Adrenal gland (tissue), 9 donors: ENCODE measurements at regions not wholly inside any gene's neighbourhood (a gene's known extent, or its start where the extent isn't known, plus 50 kb on each side); places are given as distances from the start of the nearest gene placed in this dataset.

Experiments
- DNase-seq, 7 donors: peaks; one replicate each; pipeline ENCODE4 v3.0.0-alpha.2; 2019 to 2020
- H3K27ac ChIP-seq, 5 donors: fragments of 200-600 bp; sonication (generic) in 4 of 5; 1 replicate in 3 of 5; 2 replicates in 2 of 5; pipeline versions ENCODE4 v1.5.1 to v1.8.0; 2016 to 2020; ENCODE audit warnings: mild to moderate bottlenecking in 1 of 5
- H3K27me3 ChIP-seq: fragments of 200-600 bp; 2 replicates; pipeline ENCODE4 v1.8.0; 2021
- H3K36me3 ChIP-seq, 2 donors: fragments of 200-600 bp; replicated peaks in 1 of 2; 1 replicate in 1 of 2; 2 replicates in 1 of 2; pipeline versions ENCODE4 v1.5.1 to v1.8.0; 2018 to 2022
- H3K4me1 ChIP-seq, 2 donors: fragments of 200-600 bp; replicated peaks in 1 of 2; 1 replicate in 1 of 2; 2 replicates in 1 of 2; pipeline versions ENCODE4 v1.5.1 to v1.8.0; 2018 to 2021
- H3K4me3 ChIP-seq, 4 donors: fragments of 200-600 bp; sonication (generic) in 3 of 4; one replicate each; pipeline ENCODE4 v1.5.1; 2016 to 2018
- H3K9me3 ChIP-seq, 3 donors: fragments of 200-600 bp; sonication (generic) in 1 of 3; replicated peaks in 1 of 3; 1 replicate in 2 of 3; 2 replicates in 1 of 3; pipeline versions ENCODE4 v1.5.1 to v1.8.0; 2016 to 2021
- CTCF ChIP-seq, 6 experiments: fragments of 450-650 bp in 4 of 6; fragments of 200-600 bp in 2 of 6; sonication (generic) in 1 of 6; IDR thresholded peaks; 1 replicate in 5 of 6; 2 replicates in 1 of 6; pipeline versions ENCODE4 v1.5.1 to v1.8.0; 2016 to 2021; ENCODE audit warnings: antibody characterized with exemption in 6 of 6, mild to moderate bottlenecking in 2 of 6, moderate library complexity in 1 of 6
- POLR2A ChIP-seq, 2 donors: fragments of 450-650 bp; IDR thresholded peaks; one replicate each; pipeline ENCODE4 v1.6.1; 2017; ENCODE audit warnings: antibody characterized with exemption in 2 of 2, mild to moderate bottlenecking in 2 of 2, moderate library complexity in 1 of 2
- WGBS, 4 donors: extraction: QIAGEN DNeasy Blood & Tissue Kit in 2 of 4; methylation state at CpG; one replicate each; pipeline versions ENCODE4 v1.1.5 to v1.1.7; 2013 to 2017; 5-methylcytosine and 5-hydroxymethylcytosine counted together
- intact Hi-C, 2 donors: fragments of 100-400 bp; cut with DNase I; formaldehyde crosslinking; loops; one replicate each; pipeline versions ENCODE4 v1.14.1 to v1.15.0; 2022 to 2023
- donor health status: healthy with polysubstance abuse.
- donor health status: Bipolar disorder and iron deficiency.
- donor health status: DM: yes; HTN: yes; CAD: no.
- donor health status: DM: no; HTN: no; CAD: no.
- donor health status: DM: no; HTN: no; CAD: no.

- intact Hi-C loops, result no loop called here
- Histone ChIP-seq H3K27me3 (no peaks in the 10 kb centered on the region), H3K36me3 (no peaks in the 10 kb centered on the region), H3K27ac (no peak overlapping the region), H3K4me1 (no peaks in the 10 kb centered on the region), H3K4me3 (no peak overlapping the region), H3K9me3 (no peaks in the 10 kb centered on the region)
- TF ChIP-seq POLR2A (IDR thresholded peaks at IDR 0.05), result no peak
- no peak for TF ChIP-seq CTCF (IDR thresholded peaks at IDR 0.05)
- WGBS, 4 donors, result 50 to 60% (median 52%) methylated on average over 7 of the region's 7 CpGs
- no peak for DNase-seq
Observed at GRCh38 chr10:57142925-57143576, 782.0 kb upstream of the ZWINT start.

GRCh38 chr10:57141708-57142107 is 780.6 kb upstream of the ZWINT start:
- intact Hi-C loops, result no loop called here
- Histone ChIP-seq H3K27me3 (no peaks in the 10 kb centered on the region), H3K4me1 (no peaks in the 10 kb centered on the region), H3K36me3 (no peaks in the 10 kb centered on the region), H3K9me3 (no peaks in the 10 kb centered on the region), H3K4me3 (no peak overlapping the region), H3K27ac (no peak overlapping the region)
- TF ChIP-seq POLR2A (IDR thresholded peaks at IDR 0.05) (no peak), CTCF (IDR thresholded peaks at IDR 0.05) (no peak)
- no peak for DNase-seq
- WGBS, 4 donors, result 92 to 96% (median 94%) methylated on average over 1 of the region's 1 CpG

- no peaks in the 10 kb centered on the region for H3K36me3 ChIP-seq
- 28 to 31% (median 29%) methylated on average over 1 of the region's 1 CpG for WGBS, 4 donors
- DNase-seq, result no peak
- intact Hi-C loops, result no loop called here
- no peak overlapping the region for H3K4me3 ChIP-seq
- H3K4me1 ChIP-seq, result no peaks in the 10 kb centered on the region
- no peaks in the 10 kb centered on the region for H3K9me3 ChIP-seq
- TF ChIP-seq CTCF (IDR thresholded peaks at IDR 0.05) (no peak), POLR2A (IDR thresholded peaks at IDR 0.05) (no peak)
- H3K27me3 ChIP-seq, result no peaks in the 10 kb centered on the region
- H3K27ac ChIP-seq, result no peak overlapping the region
Observed at GRCh38 chr10:57119684-57120083, 758.6 kb upstream of the ZWINT start.

GRCh38 chr10:57113545-57113944 is 752.5 kb upstream of the ZWINT start:
- intact Hi-C loops, result no loop called here
- Histone ChIP-seq H3K27ac (no peak overlapping the region), H3K4me1 (no peaks in the 10 kb centered on the region), H3K27me3 (no peaks in the 10 kb centered on the region), H3K36me3 (no peaks in the 10 kb centered on the region), H3K9me3 (no peaks in the 10 kb centered on the region), H3K4me3 (no peak overlapping the region)
- 74 to 85% (median 82%) methylated on average over 2 of the region's 2 CpGs for WGBS, 4 donors
- TF ChIP-seq POLR2A (IDR thresholded peaks at IDR 0.05), result no peak
- no peak for TF ChIP-seq CTCF (IDR thresholded peaks at IDR 0.05)
- DNase-seq, result no peak
